ENCODE measurements at regions not wholly inside any gene's neighbourhood (a gene's known extent, or its start where the extent isn't known, plus 50 kb on each side); places are given as distances from the start of the nearest gene placed in this dataset.

GRCh38 chr2:164302786-164303185, 318.5 kb downstream of the GRB14 start:
- Histone ChIP-seq H3K4me1 (no peaks in the 10 kb centered on the region), H3K27me3 (ENCODE audit: insufficient read depth in 3 of 3, low read length in 2 of 3) (no peaks in the 10 kb centered on the region), H3K36me3 (ENCODE audit: insufficient read depth in 1 of 2, low read depth in 1 of 2) (no peaks in the 10 kb centered on the region), H3K9me3 (no peaks in the 10 kb centered on the region), H3K4me3 (no peak overlapping the region), H3K27ac (no peak overlapping the region)
- DNase-seq: no peak
- no peak for ATAC-seq
- WGBS, 3 donors: 64 to 71% (median 69%) methylated on average over 4 of the region's 4 CpGs
- intact Hi-C loops (cut with DNase I): no loop called here
- TF ChIP-seq, protein P1, sequence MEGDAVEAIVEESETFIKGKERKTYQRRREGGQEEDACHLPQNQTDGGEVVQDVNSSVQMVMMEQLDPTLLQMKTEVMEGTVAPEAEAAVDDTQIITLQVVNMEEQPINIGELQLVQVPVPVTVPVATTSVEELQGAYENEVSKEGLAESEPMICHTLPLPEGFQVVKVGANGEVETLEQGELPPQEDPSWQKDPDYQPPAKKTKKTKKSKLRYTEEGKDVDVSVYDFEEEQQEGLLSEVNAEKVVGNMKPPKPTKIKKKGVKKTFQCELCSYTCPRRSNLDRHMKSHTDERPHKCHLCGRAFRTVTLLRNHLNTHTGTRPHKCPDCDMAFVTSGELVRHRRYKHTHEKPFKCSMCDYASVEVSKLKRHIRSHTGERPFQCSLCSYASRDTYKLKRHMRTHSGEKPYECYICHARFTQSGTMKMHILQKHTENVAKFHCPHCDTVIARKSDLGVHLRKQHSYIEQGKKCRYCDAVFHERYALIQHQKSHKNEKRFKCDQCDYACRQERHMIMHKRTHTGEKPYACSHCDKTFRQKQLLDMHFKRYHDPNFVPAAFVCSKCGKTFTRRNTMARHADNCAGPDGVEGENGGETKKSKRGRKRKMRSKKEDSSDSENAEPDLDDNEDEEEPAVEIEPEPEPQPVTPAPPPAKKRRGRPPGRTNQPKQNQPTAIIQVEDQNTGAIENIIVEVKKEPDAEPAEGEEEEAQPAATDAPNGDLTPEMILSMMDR (IDR thresholded peaks at IDR 0.05): no peak

DNA sequence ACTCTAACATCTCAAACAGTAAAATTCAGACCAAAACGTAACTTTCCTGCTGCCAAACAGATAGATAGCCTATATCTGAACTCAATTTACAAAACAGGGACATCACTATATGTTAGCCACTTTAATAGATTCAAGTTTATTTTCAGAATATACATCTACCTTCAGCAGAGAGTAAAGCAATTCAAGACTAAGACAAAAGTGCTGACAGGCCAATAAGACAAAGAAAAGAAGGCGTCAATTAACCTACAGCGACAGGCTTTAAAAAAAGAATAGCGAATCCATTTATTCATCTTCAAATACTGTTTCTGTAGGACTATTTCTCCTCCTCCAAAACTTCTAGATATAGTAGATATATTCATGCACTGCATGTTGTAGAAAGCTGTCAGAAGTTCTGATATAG, 333.0 kb downstream of the GRB14 start:
- Histone ChIP-seq H3K27me3 (ENCODE audit: insufficient read depth in 3 of 3, low read length in 2 of 3) (no peaks in the 10 kb centered on the region), H3K36me3 (ENCODE audit: insufficient read depth in 1 of 2, low read depth in 1 of 2) (no peaks in the 10 kb centered on the region), H3K27ac (no peak overlapping the region), H3K4me3 (no peak overlapping the region), H3K4me1 (no peaks in the 10 kb centered on the region), H3K9me3 (no peaks in the 10 kb centered on the region)
- DNase-seq (no peak), ATAC-seq (no peak)
- intact Hi-C loops (cut with DNase I): no loop called here
- WGBS, 3 donors: 80 to 85% (median 81%) methylated on average over 4 of the region's 4 CpGs
- TF ChIP-seq, protein P1 (IDR thresholded peaks at IDR 0.05): no peak

DNA sequence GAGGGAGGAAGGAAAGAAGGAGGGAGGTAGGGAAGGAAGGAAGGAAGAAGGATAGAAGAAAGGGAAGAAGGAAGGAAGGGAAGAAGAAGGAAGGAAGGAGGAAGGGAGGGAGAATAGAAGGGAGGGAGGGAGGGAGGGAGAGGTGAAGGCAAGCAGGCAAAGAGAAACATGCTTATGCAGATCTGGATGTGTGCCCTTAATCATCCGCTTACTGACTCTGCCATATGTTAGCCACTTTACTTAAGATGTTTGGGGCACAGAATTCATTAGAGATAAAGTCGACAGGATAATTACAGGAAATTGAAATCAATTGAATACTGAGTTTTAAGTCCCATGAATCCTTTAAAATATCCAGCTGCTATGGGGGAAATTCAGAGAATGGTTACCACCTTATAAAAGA, 334.2 kb downstream of the GRB14 start:
- Histone ChIP-seq H3K4me3 (no peak overlapping the region), H3K27ac (no peak overlapping the region), H3K27me3 (ENCODE audit: insufficient read depth in 3 of 3, low read length in 2 of 3) (no peaks in the 10 kb centered on the region), H3K4me1 (no peaks in the 10 kb centered on the region), H3K36me3 (ENCODE audit: insufficient read depth in 1 of 2, low read depth in 1 of 2) (no peaks in the 10 kb centered on the region), H3K9me3 (no peaks in the 10 kb centered on the region)
- 76 to 87% (median 81%) methylated on average over 2 of the region's 2 CpGs for WGBS, 3 donors
- DNase-seq: no peak
- no peak for ATAC-seq
- intact Hi-C loops (cut with DNase I): no loop called here
- TF ChIP-seq, protein P1 (IDR thresholded peaks at IDR 0.05): no peak

DNA sequence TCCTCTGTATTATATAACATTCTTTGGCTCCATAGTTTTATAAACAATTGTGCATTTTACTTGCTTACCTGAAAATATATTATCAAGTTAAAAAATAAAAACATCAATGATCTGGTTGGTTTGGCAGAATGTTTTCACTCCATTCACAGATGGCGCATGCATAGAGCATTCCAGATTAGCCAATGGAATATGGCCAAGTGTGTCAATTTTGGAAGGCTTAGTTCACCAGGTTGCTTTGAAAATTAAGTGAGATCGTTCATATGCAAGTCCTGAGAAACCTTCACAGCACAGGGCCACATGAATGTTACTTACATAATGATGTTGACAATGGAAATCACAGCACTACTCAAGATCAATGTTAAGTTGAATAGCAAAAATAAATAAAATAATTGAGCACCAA, 335.7 kb downstream of the GRB14 start:
- H3K27ac ChIP-seq: no peak overlapping the region
- no peaks in the 10 kb centered on the region for H3K27me3 ChIP-seq (ENCODE audit: insufficient read depth in 3 of 3, low read length in 2 of 3)
- H3K4me3 ChIP-seq: no peak overlapping the region
- H3K4me1 ChIP-seq: no peaks in the 10 kb centered on the region
- intact Hi-C loops (cut with DNase I): no loop called here
- ATAC-seq: no peak
- no peaks in the 10 kb centered on the region for H3K9me3 ChIP-seq
- no peak for DNase-seq
- TF ChIP-seq, protein P1 (IDR thresholded peaks at IDR 0.05): no peak
- WGBS, 3 donors: 42 to 54% (median 53%) methylated on average over 2 of the region's 2 CpGs
- H3K36me3 ChIP-seq (ENCODE audit: insufficient read depth in 1 of 2, low read depth in 1 of 2): no peaks in the 10 kb centered on the region

DNA sequence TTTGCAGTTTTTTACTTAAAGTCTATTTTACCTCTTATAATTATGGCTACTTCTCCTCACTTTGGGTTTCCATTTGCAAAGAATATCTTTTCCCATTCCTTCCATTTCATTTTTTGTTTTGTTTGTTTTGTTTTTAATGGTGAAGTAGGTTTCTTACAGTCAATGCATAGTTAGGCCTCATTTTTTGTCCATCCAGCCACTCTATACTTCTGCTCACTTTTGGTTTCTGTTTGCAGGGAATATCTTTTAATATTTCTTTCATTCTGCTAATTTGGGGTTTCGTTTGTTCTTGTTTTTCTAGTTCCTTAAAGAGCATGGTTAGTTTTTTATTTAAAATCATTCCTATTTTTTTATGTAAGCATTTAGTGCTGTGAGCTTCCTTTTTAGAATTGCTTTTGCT, 339.4 kb downstream of the GRB14 start:
- 74 to 85% (median 74%) methylated on average over 1 of the region's 1 CpG for WGBS, 3 donors
- Histone ChIP-seq H3K27ac (no peak overlapping the region), H3K9me3 (no peaks in the 10 kb centered on the region), H3K27me3 (ENCODE audit: insufficient read depth in 3 of 3, low read length in 2 of 3) (no peaks in the 10 kb centered on the region), H3K4me3 (no peak overlapping the region), H3K4me1 (no peaks in the 10 kb centered on the region), H3K36me3 (ENCODE audit: insufficient read depth in 1 of 2, low read depth in 1 of 2) (no peaks in the 10 kb centered on the region)
- DNase-seq (no peak), ATAC-seq (no peak)
- TF ChIP-seq, protein P1 (IDR thresholded peaks at IDR 0.05): no peak
- intact Hi-C loops (cut with DNase I): no loop called here

Measured in psoas muscle (tissue), 7 donors.